ENCODE measurements at regions not wholly inside any gene's neighbourhood (a gene's known extent, or its start where the extent isn't known, plus 50 kb on each side); places are given as distances from the start of the nearest gene placed in this dataset.
"Not testable (repeated sequence)": the region's sequence is repeated elsewhere in the genome, so short reads cannot be mapped to it uniquely, and the experiment has no call there.

DNA sequence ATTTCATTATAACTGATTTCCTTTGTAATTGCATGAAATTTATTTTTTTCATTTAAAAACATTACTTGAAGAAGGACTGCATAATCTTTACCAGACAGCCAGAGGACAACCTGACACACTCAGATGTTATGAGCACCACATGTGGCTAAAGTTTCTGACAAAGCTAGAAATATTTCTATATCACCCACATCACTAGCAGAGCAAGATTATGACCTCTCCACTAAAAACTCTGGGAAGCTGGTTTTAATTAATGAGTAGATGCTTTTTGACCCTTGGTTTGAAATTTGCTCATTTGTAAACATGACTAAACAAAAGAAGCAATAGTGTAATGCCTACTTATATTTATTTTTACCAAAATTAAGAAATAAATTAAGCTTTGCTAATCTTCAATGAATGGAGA lies 661.5 kb upstream of the EPHA5 start:
- no peak for DNase-seq (ENCODE audit: low read depth in 2 of 2, low spot score in 1 of 2)

DNA sequence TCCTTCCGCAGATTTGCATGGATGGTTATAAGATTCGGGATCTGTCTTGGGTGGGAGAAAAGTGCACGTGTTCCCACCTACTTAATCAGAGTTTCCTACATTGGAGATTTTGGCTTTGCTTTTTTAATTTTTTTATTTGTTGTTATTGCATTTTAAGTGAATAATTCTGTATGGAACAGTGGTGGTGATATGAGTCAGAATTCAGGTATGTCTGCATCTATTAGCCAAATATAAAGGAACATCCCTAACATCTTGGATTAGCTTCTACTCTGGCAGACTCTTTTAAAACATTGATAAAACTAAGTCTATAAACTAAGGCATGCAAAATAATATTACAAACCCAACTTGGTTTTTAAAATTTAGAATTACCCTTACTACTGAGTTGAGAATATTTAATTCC lies 659.8 kb upstream of the EPHA5 start:
- DNase-seq (ENCODE audit: low read depth in 2 of 2, low spot score in 1 of 2) = no peak

GRCh38 chr4:66328803-66329574 lies 658.7 kb upstream of the EPHA5 start:
- no peak for DNase-seq (ENCODE audit: low read depth in 2 of 2, low spot score in 1 of 2)

GRCh38 chr4:66307641-66308438 lies 637.6 kb upstream of the EPHA5 start:
- no peak for DNase-seq (ENCODE audit: low read depth in 2 of 2, low spot score in 1 of 2)

DNA sequence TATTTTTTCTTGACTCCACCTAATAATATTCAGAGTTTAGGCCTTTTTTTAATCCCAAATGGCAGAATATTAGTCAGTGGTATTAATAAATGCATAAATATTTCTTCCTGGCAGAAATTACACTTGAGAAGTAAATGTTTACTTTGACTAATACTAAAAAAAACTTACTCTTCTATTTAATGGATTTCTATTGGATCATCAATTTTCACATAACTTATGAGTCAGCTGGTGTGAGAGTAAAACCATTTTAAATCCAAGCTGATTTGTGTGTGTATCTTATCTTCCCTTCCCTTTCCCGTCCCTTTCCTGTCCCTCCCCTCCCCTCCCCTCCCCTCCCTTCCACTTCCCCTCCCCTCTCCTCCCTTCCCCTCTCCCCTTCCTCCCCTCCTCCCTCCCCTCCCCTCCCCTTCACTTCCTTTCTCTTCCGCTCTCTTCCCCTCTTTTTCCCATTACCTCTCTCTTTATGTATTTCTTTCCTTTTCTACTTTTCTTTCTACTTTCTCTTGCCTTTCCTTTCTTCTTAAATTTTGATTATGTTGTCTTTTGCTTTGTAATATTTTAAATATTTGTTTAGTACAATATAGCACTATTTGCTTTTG lies 630.1 kb upstream of the EPHA5 start:
- DNase-seq (ENCODE audit: low read depth in 2 of 2, low spot score in 1 of 2) = no peak

DNA sequence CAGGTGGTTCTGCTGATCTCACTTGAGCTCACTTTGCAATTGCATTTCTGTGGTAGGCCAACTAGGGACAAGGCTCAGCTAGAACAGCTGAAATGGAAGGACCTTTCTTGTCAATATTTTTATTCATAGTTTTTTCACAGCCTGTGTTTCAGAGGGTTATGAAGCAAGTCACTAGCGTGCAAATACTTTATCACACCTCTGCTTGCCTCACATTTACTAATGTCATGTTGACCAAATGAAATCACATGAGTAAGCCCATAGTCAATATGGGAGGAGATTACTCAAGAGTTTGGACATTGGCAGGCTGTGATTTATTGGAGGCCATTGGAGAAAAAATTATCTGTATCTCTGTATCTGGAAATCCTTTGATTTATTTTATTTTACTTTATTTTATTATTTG lies 628.3 kb upstream of the EPHA5 start:
- DNase-seq (ENCODE audit: low read depth in 2 of 2, low spot score in 1 of 2) = no peak

DNA sequence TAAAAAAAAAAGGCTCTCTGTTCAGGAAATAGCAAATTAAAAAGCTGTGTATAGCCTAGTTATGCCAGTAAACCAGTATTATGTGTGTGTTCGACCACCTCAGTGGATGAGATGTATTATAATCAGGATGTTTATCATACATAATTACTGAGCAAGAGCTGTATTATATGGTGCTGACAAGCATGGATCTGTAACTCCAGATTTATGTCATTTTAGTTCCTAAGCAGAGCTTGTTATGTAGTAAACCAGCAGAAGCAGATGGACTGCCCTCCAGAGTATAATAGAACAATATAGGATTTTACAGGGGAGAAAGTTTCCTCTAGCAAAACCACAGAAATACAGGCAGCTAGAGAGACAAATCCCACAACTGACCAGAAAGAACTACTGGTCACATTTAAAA lies 627.4 kb upstream of the EPHA5 start:
- no peak for DNase-seq (ENCODE audit: low read depth in 2 of 2, low spot score in 1 of 2)

- DNase-seq (ENCODE audit: low read depth in 2 of 2, low spot score in 1 of 2) = no peak
These were observed 624.3 kb upstream of the EPHA5 start for GRCh38 chr4:66294638-66295037.

GRCh38 chr4:66284991-66285451 lies 614.7 kb upstream of the EPHA5 start:
- DNase-seq (ENCODE audit: low read depth in 2 of 2, low spot score in 1 of 2) = no peak

DNA sequence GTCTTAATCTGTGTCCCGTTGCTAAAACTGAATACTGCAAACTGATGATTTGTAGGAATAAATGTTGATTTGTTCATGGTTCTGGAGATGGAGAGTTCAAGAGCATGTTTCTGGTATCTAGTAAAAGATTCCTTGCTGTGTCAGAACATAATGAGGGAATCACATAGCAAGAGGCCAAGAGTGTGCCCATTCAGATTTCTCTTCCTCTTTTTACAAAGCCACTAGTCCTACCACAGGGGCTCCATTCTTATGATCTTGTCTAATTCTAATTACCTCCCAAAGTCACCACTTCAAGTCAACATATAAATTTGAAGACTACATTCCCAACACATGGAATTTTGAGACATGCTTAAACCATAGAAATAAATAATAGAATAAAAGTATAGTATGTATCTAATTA lies 608.8 kb upstream of the EPHA5 start:
- DNase-seq (ENCODE audit: low read depth in 2 of 2, low spot score in 1 of 2) = no peak

DNA sequence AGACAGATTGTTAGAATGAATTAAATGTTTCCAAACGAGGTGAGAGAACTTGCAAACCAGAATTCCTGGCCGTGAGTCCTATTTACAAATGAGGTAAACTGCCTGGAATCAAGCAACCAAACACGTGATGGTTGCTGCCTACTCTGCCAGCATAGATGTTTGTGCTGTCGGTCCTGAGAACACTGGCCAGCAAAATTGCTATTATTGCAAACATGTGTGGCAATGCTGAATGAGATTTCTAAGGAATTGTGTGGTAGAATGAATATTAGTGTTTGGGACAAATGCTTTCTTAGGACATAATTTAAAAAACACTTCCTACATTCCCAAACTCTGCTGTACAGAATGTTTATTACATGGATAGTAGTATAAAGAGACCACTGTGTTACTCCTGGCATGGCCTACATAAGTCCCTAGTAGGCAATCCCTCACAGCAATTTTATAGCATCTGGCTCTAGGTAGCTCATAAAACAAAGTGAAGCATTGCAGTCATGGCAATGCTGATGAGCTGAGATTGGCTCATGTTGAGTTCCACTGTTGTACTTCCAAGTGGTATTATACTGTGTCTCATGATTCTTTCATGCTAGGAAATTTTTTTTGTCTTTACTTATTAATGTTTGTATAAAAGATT lies 605.2 kb upstream of the EPHA5 start:
- DNase-seq (ENCODE audit: low read depth in 2 of 2, low spot score in 1 of 2) = no peak

DNA sequence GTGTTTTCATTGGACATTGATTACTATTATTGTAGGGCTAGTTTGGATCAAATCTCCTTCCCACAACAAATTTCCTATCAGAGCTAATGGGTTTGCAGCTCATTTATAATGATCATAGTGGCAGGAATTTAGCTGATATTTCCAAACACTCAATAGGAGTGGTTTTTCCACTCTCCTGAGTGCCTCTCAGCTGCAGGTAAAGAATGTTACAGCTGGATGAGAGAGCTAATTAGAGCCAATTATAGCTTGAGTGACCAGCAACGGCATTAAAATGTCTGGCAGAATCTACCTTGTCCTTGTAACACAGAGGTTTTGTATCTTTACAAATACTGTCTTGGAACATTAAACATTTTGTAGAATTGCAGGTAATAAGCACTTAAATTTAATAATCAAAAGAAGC lies 602.8 kb upstream of the EPHA5 start:
- no peak for DNase-seq (ENCODE audit: low read depth in 2 of 2, low spot score in 1 of 2)

GRCh38 chr4:66270356-66270755 lies 600.1 kb upstream of the EPHA5 start:
- DNase-seq (ENCODE audit: low read depth in 2 of 2, low spot score in 1 of 2) = not testable (repeated sequence)

- DNase-seq (ENCODE audit: low read depth in 2 of 2, low spot score in 1 of 2) = not testable (repeated sequence)
These were observed 596.3 kb upstream of the EPHA5 start for GRCh38 chr4:66266554-66266953.

GRCh38 chr4:66266035-66266434 lies 595.7 kb upstream of the EPHA5 start:
- no peak for DNase-seq (ENCODE audit: low read depth in 2 of 2, low spot score in 1 of 2)

- DNase-seq (ENCODE audit: low read depth in 2 of 2, low spot score in 1 of 2) = no peak
These were observed 582.0 kb upstream of the EPHA5 start for GRCh38 chr4:66252291-66252690.

GRCh38 chr4:66246643-66247042 lies 576.4 kb upstream of the EPHA5 start:
- DNase-seq (ENCODE audit: low read depth in 2 of 2, low spot score in 1 of 2) = no peak

- DNase-seq (ENCODE audit: low read depth in 2 of 2, low spot score in 1 of 2) = no peak
These were observed 565.6 kb upstream of the EPHA5 start for GRCh38 chr4:66235876-66236275.

- DNase-seq (ENCODE audit: low read depth in 2 of 2, low spot score in 1 of 2) = no peak
These were observed 559.6 kb upstream of the EPHA5 start for GRCh38 chr4:66229885-66230284.

GRCh38 chr4:66225539-66225938 lies 555.2 kb upstream of the EPHA5 start:
- no peak for DNase-seq (ENCODE audit: low read depth in 2 of 2, low spot score in 1 of 2)

DNA sequence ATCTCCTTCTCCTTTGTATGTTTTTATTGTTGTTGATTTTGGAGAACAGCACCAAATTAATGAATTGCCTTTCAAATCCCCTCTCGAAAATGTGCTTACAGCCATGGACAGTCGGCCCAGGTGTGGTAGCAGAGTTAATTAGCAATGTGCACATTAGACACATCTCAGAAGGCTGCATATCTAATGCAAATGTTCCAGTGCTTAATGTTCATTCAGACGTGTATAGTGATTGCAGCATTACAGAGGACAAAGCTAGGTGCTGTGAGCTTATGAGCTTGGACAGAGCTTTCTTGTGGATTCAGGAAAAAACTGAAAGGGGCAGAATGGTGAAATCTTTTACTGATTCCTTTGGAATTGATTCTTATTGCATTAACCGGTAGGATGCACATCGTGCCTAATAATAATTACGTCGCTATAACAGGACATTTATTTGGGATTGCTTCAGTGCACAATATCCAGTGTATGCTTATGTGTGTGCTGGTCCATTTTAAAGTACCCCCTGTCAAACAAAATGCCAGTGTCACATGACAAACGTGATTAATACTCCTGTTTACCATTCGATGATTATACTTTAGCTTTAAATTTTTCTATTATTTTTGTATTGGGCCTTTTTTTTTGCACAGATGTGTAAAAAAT lies 552.9 kb upstream of the EPHA5 start:
- DNase-seq (ENCODE audit: low read depth in 2 of 2, low spot score in 1 of 2) = no peak
